ENCODE measurements at regions not wholly inside any gene's neighbourhood (a gene's known extent, or its start where the extent isn't known, plus 50 kb on each side); places are given as distances from the start of the nearest gene placed in this dataset.

- TF ChIP-seq BHLHE40 (IDR thresholded peaks at IDR 0.05; ENCODE audit: low read depth, low read length) = no peak
- TF ChIP-seq CTCF (conservative IDR thresholded peaks at IDR 0.05; ENCODE audit: low read depth, low read length) = no peak
- TF ChIP-seq NFE2L2 (IDR thresholded peaks at IDR 0.05; ENCODE audit: low read depth, low read length) = no peak
- TF ChIP-seq USF2 (IDR thresholded peaks at IDR 0.05; ENCODE audit: low read depth, low read length) = no peak
- TF ChIP-seq POLR2A (IDR thresholded peaks at IDR 0.05; ENCODE audit: low read depth, low read length) = no peak
- no peak for TF ChIP-seq MAZ (IDR thresholded peaks at IDR 0.05; ENCODE audit: borderline replicate concordance, low read depth, low read length)
- no peak for TF ChIP-seq CEBPB (IDR thresholded peaks at IDR 0.05; ENCODE audit: low read depth, low read length)
- no peak for TF ChIP-seq MXI1 (IDR thresholded peaks at IDR 0.05; ENCODE audit: borderline replicate concordance, low read depth, low read length)
- no peak for TF ChIP-seq RCOR1 (IDR thresholded peaks at IDR 0.05; ENCODE audit: insufficient replicate concordance, low read length)
Observed at GRCh38 chr21:15229390-15229789, 164.6 kb upstream of the NRIP1 start.

Measured in IMR-90 (cell line).